H4 (cell line): ENCODE measurements at regions not wholly inside any gene's neighbourhood (a gene's known extent, or its start where the extent isn't known, plus 50 kb on each side); places are given as distances from the start of the nearest gene placed in this dataset.

Experiments used
- DNase-seq: peaks from one replicate; pipeline ENCODE4 v3.0.0-alpha.2; 2015; ENCODE audit warnings: low spot score

DNA sequence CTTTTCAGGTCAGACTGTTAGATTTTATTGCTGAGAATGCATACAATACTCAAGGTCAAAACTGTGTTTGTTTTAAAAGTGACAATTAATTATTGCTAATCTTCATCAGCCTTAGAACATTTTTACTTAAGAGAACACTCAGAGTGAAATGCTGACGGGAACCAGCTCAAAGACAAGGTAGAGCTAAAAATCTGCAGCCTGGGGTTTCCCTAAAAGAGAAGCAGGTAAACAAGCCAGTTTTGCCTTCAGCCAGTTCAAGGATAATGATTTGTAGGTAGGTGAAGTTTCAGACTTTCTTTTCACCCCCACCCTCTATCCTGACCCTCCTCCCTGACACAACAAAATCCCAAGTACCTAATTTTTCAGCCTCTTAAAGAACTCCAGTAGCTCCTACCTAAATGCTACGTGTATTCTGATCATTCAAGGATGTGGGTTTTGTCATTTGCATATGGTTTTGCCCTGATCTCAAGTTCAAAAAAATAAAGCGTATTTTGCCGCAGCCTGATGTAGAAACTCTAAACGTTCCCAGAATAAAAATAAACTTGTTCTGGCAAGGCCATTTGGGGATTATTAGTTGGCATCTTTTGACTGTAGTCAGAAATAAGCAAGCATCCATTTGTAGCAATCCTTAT lies 407.2 kb downstream of the EFNA5 start:
- no peak for DNase-seq

DNA sequence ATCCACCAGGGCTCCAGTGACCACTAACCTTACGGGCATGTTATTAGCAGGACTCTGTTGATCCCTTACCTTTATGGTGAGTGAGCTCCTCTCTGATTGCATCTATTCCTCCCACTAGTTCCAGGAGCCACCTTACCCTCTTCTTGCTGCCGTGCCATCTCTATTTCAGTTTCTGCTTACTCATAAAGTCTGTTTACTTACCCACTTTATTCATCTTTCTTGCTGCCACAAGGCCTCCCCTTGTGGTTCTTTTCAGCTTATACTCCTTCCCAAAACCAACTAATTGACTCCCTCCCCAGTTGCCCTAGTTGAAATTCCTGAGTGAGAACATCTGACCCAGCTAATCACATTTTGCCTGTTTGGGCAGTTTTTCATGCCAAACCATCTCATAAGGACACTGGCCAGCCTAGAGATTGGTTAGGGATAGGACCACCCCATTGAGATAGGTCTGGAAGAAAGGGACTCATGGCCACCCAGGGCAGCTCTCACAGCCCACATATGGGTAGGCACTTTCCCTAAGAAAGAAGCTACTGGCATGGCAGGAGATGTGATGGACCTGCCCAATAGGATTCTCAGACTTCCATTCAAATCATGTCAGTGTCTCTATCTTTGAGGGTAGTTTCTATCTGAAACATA lies 412.7 kb downstream of the EFNA5 start:
- peak; percentile 88 for DNase-seq

DNA sequence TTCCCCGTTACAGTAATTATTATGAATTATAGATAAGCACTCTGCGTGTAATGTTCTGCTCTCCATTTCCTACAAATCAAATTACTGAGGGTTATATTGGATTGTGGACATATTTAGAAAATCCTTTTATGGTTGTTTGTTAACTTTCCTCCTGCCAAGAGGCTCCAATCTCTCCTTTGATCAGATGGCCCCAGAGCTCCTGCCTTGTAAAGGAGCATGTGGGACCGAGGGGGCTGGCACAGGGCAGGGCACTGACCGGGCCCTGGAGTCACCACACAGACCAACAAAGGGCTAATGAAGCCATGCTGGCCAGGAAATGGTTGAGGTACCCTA lies 415.9 kb downstream of the EFNA5 start:
- no peak for DNase-seq

DNA sequence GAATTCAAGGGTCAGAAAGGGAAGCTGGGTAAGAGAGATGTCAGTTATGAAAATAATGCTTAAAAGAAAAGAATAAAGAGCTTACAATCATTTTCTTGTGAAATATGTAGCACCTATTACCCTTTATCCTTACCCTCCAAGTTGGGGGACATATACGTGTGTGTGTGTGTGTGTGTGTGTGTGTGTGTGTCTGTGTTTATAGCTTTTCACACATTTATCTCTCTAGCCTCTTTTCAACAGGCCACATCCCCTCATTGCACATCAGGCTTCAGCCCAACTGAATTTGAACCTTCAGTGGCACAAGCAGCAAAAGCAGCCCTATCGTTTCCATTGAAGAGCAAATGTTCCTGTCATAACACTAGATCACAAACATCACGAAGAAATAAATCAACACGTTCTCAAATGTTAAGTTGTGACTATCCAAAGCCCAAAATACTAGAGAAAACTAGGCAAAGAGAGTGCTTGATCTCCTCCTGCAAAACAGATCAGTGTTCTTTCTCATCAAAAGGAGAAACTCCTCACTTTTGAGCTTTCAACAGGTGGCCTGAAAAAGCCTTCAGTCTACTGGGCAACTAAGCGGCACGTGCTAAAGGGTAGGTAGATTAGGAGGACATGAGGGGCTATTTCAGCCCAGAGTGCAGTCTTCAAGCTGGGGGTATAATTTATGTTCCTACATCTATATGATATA lies 416.4 kb downstream of the EFNA5 start:
- no peak for DNase-seq

DNA sequence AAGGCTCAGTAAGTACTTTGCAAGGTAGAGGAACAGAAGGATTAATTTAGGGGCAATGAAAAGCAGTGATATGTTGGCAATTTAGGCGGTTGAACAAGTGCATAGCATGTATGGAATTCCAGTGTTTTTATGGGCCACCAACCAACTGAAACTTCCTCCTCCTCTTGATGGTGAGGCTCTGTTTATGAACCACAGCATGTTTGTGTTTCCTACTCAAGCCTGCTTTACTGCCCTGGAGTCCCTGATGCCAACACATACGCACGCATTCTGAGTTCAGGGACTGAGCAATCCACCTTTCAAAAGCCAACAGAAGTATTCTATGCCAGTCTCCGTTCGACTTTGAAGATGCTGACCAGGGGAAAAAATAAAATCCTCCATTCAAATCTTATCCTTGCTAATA lies 417.5 kb downstream of the EFNA5 start:
- no peak for DNase-seq

DNA sequence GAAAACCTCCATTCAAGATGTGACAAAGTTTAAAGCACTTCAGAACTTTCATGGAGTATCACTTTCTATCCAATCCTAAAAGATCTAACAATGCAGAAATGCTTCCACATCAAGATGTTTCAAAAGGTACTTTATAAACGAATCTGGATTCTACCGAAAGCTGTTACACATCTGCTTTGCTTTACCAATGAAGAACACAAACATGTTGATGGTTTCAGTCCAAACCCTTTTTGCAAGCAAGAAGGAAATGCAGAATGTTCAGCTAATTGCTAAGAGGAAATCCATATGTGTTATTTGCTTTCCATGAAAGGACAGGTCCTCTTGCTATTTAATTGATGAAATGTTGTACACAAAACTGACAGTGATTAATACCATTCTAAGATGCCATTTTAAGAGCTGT lies 419.6 kb downstream of the EFNA5 start:
- DNase-seq, result no peak

DNA sequence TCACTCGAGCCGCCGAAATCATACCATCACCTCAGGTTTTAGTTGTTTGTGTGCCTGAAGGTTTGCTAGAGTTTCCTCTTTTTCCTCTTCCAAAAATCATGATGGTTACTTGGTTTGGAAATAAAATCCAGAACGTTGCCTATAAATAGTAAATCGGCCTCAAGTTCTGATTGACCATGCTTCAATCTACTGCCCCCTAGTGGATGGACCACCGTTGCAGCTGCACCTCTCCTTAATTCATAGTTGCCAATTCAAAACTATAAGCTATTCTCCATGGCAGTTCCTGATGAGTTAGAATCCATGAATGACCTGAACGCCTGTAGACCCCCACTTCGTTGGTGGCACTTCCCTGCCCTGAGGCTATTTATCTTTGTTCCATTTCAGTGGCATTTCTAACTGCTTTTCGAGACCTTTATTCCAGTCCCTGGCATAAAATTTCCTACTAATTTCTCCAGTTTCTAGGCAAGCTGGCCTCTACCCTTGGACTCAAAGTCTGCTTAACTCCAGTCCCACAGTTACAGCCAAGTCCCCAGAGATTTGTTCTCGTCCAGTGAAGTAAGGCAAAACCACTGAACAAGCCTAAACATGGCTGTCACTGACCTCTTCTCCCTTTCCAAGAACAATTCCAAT lies 422.6 kb downstream of the EFNA5 start:
- peak; percentile 61 for DNase-seq

DNA sequence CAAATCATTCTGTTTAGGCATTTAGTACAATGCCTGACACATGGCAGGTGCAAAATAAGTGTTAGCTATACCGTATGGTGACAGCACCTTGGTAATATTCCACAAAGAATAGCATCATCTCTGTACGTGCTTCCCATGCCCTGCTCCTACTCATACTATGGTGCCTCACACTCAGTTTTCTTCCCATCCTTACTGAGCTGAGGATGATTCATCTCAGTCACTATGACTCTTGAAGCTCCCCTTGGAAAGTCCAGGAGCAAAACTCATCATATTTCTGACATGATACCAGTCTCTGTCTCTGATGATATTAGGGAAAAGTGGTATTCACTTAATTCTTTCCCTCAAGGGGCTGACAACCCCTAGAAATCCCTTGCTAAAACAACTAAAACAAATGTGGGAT lies 423.3 kb downstream of the EFNA5 start:
- DNase-seq, result no peak

DNA sequence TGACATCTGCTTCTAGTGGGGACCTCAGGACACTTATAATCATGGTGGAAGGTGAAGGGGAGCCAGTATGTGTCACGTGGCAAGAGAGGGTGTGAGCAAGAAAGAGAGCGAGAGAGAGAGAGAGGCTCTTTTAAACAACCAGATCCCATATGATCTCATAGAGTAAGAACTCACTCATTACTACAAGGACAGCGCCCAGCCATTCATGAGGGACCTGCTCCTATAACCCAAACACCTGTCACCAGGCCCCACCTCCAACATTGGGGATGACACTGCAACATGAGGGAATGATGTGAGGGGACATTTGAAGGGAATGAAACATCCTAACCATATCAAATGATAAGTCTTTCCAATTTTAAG lies 427.5 kb downstream of the EFNA5 start:
- DNase-seq, result no peak

DNA sequence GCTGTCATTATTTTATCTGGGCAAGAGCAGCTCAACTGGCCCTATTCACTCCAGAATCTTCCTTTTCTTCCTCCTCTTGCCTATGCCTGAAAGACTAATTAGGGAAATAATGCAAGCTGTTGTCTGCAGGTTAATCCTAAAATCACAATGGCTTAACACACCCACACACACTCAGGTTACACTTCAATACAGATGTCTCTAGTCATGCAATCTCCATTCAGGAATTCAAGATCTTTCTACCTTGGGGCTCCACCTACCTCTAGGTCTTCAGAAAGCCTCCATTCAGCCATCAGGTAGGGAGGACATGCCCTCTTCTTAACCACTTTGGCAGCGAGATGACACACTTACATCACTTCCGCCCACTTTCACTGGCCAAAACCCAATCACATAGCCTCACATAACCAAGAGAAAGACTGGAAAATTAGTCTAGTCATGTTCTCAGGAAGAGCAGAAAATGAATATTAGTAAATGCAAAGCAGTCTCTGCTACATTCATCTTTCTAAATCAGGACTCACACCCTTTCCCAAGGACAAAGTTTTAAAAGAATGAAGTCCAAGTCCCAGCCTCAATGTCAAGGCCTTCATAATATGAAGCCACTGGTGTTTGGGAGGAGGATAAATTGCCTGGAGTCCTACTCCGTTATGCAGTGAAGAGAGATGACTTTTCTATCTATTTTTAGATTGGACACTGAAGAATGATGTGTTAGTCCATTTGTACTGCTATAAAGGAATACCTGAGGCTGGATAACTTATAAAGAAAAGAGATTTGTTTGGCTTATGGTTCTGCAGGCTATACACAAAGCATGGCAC lies 428.1 kb downstream of the EFNA5 start:
- DNase-seq, result no peak

DNA sequence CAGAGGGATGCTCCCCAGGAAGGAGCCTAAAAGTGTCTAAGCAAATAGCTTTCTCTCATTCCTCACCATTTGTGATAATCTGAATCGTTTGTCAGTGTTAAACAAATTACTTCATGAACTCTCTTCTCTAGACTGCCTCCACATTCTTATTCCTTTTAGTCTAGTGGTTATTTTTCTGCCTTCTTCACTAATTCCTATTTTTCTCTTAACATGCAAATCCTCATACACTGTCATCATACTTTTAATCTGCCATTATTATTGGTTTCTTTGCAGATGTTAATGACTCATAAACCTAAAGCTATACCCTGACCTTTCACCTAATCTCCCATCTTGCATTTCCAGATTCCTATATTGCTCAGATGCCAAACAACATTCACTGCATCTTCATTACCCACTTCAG lies 428.9 kb downstream of the EFNA5 start:
- no peak for DNase-seq

DNA sequence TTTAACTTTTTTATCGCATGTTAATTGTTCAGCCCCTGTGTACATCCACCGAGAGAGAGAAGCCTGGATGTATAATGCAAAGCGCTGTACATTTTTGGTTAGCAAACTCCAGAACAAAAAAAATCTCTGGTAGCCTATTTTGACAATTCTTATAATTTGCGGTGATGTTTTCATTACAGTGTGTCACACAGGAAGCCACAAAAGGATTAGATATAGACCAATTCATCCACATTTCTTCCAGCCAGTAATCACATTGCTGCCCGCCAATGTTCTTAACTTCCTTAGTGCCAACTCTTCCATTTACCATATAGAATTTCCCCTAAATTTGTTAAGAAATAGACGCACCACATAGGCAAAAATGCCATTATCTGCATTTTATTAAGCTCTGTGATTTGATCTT lies 435.6 kb downstream of the EFNA5 start:
- no peak for DNase-seq

DNA sequence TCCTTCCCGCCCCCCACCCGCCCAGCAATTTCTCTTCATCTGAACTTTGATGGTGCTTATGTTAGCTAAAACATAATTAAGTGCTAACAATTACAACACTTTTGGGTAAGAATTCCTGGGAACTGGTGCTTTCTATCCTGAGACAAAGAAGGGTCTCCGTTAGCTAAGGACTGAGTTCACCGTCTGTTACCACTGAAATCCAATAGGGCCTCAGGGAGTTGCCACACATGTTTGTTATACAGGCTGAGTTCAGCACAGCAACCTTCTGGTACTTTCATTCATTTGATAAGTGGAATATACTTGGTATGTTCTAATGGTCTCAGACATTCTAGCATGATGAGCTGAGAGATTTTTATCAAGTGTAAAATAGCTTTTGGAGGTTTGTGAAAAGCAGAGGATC lies 437.9 kb downstream of the EFNA5 start:
- DNase-seq, result no peak

DNA sequence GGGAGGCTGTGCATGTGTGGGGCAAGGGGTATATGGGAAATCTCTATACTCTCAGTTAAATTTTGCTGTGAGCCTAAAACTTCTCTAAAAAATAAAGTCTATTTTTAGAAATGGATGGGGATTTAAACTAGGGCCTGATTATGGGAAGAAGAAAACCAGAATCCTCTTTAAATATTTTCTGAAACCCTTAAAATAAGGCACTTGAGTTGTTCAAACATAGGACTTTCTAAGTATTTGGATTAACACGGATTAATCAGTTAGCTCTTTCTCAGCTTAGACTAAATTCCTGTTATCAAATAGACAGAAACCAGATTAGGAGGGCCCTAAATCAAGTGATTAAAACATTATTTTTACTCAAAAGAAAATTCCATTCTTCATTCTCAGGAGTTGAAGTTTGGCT lies 438.4 kb downstream of the EFNA5 start:
- DNase-seq, result no peak

DNA sequence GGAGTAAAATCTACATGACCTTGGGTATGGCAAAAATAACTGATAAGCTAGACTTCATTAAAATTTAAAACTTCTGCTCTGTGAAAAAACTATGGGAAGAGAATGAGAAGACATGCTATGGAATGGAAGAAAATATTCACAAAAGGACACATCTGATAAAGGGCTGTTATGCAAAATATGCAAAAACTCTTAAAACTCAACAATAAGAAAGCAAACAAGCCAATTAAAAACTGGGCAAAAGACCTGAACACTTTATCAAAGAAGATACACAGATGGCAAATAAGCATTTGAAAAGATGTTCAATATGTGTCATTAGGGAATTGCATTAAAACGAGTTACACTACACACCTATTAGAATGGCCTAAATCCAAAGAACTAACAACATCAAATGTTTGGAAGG lies 439.5 kb downstream of the EFNA5 start:
- no peak for DNase-seq

DNA sequence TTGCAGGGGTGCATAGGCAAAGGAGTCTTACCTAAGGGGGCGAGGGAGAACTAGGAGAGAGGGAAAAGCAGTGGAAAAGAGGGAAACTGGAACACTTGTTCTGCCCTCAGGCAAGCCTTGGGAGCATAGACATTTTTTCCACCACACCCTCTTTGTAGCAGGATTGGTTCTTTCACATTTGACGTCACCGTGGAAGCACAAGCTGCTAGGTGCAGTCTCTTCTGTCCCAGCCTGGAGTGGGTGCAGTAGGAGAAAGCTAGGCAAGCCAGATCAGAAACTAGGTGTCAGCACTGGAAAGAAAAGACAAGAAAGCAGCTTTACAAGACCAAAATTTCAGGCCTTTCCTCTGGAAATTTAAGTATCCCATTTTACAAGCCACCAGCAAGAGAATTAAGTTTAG lies 440.4 kb downstream of the EFNA5 start:
- no peak for DNase-seq

DNA sequence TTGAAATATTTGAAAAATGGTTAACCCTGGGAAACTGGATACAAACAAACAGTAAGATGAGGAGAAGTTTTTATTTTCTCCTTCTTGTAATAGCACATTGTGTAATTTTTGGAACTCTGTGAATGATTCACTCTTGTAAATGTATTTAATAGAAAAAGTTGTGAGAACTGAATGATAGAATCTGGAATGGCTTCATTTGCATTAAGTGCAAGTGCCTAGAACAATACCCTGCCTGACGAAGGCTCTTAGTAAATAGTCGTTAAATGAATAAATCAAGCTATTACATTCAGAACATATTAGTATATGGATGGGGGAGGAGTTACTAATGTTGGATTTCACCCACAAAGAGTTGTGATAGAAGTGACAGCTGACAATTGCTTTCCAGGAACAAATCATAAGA lies 442.5 kb downstream of the EFNA5 start:
- no peak for DNase-seq

DNA sequence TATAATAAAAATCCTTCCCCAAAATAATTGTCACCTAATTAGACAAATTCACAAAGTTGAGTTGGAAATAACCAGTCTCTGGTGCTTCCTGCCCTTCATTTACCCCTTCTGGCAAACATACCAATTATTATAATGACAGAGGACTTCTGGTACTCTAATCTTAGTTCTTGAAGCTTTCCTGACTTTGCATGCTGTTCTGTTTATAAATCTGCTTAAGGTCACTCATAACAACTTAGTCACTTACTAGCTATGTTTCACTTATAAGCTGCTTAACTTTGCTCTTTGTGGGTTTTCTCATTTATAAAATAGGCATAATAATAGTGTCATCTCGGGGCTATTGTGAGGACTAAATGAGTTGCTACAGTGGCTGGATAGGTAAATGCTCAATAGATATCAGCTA lies 446.5 kb downstream of the EFNA5 start:
- no peak for DNase-seq

DNA sequence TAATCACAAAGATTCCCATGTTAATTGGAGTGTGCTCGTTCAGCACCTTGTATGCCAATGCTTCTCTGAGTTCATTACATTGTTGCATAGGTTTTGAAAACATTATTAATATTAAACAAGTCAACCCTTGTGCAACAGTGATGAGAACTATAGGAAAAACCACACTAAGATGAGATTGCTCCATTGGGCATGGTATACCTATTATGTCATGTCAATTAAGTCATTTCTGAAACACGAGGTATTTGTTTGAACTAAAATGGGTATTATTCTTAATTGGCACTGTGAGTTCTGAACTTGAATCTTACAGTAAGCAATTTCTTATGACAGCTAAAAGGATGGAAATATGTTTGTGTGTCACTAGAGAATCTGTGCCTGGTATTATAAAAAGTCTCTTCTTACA lies 447.7 kb downstream of the EFNA5 start:
- no peak for DNase-seq

DNA sequence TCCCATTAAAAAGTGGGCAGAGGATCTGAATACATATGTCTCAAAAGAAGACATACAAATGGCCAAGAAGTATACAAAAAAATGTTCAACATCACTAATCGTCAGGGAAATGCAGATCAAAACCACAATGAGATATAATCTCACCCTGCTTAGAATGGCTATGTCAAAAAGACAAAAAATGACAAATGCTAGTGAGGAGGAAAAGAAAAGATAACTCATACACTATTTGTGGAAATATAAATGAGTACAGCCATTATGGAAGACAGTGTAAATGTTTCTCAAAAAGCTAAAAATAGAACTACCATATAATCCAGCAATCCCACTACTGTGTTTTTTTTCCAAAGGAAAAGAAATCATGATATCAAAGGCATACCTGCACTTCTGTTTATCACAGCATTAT lies 450.7 kb downstream of the EFNA5 start:
- no peak for DNase-seq

DNA sequence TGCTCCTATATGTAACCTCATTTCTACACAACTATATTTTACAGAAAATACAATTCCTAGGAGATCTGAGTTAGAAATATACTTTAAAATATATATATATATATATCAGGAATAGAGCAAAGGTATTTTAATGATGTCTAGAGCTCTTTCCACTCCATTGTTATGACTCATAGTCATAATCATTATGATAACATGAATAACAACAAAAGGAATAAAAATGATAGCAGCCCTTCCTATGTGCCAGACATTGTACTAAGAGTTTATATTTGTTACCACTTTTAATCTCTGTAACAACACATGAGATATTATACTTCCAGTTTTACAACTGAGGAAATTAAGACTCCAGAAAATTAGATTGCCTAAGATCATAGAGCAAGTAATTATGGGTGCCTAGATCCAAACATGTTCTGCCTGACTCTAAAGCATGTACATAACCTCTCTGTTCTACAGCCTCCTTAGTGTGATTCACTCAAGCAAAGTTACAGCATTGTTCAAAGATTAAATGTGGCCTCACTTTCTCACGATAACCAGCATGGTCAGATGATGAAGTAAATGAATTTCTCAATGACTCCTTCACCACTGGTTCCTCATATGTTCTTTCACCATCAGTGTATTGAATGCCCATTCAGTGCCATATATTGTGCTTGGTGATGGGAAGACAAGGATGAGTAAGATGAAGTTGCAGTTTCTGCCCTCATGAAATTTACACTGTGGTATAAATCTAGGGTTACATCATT lies 452.1 kb downstream of the EFNA5 start:
- no peak for DNase-seq

DNA sequence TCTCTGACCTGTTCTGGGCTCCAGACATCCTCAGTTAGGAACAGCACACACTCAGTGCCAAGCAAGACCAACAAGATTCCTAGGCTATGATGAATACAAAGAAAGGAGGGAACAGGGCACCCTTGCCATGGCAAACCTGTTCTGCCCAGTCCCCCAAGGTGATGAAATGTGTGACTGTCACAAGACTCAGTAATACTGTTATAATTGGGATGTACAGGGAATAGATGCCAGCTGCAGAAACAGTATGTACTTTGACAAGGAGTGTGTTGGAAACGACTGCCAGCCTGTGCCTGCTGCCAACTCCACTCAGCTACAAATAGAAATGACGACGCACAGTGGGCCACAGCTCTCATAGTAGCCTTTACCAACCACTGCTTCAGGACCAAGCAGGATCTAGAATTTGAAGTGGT lies 453.0 kb downstream of the EFNA5 start:
- DNase-seq, result no peak
